H9 (cell line): ENCODE measurements at regions not wholly inside any gene's neighbourhood (a gene's known extent, or its start where the extent isn't known, plus 50 kb on each side); places are given as distances from the start of the nearest gene placed in this dataset.

Source experiments
- DNase-seq: peaks from one replicate; pipeline ENCODE4 v3.0.0-alpha.2; 2017
- H2AFZ ChIP-seq: one replicate; pipeline ENCODE4 v1.6.1; 2013; ENCODE audit warnings: mild to moderate bottlenecking, low read length, control low read depth, moderate library complexity
- H2AK5ac ChIP-seq: 2 replicates; pipeline ENCODE4 v1.6.1; 2013; ENCODE audit warnings: low read length, control low read depth, mixed read lengths; ENCODE audit not compliant: insufficient read length
- H2BK120ac ChIP-seq: one replicate; pipeline ENCODE4 v1.6.1; 2013; ENCODE audit warnings: low read depth, mild to moderate bottlenecking, low read length, control low read depth, inconsistent platforms; ENCODE audit not compliant: poor library complexity, severe bottlenecking
- H2BK12ac ChIP-seq: 2 replicates; pipeline ENCODE4 v1.6.1; 2013; ENCODE audit warnings: low read length, control low read depth, mixed read lengths, low read depth; ENCODE audit not compliant: insufficient read length
- H2BK15ac ChIP-seq: 2 replicates; pipeline ENCODE4 v1.6.1; 2013; ENCODE audit warnings: low read depth, low read length, control low read depth
- H2BK20ac ChIP-seq: one replicate; pipeline ENCODE4 v1.6.1; 2013; ENCODE audit warnings: low read depth, mild to moderate bottlenecking, low read length, control low read depth, inconsistent platforms; ENCODE audit not compliant: poor library complexity, severe bottlenecking
- H2BK5ac ChIP-seq: 2 replicates; pipeline ENCODE4 v1.6.1; 2013; ENCODE audit warnings: low read length, control low read depth, mixed read lengths; ENCODE audit not compliant: insufficient read length
- H3K14ac ChIP-seq: 2 replicates; pipeline ENCODE4 v1.6.1; 2013; ENCODE audit warnings: low read length, control low read depth; ENCODE audit not compliant: insufficient read depth
- H3K18ac ChIP-seq: 2 replicates; pipeline ENCODE4 v1.6.1; 2013; ENCODE audit warnings: low read depth, mild to moderate bottlenecking, mixed read lengths, low read length, control low read depth; ENCODE audit not compliant: insufficient read length
- H3K23ac ChIP-seq: 2 replicates; pipeline ENCODE4 v1.6.1; 2013; ENCODE audit warnings: low read length, control low read depth, mixed read lengths, low read depth; ENCODE audit not compliant: insufficient read length
- H3K23me2 ChIP-seq: 2 replicates; pipeline ENCODE4 v1.6.1; 2013; ENCODE audit warnings: low read depth, mild to moderate bottlenecking, mixed read lengths, low read length, control low read depth; ENCODE audit not compliant: insufficient read length, poor library complexity, severe bottlenecking
- H3K27ac ChIP-seq: 2 replicates; pipeline ENCODE4 v1.5.1; 2013; ENCODE audit warnings: low read length, control low read depth, mixed read lengths, low read depth; ENCODE audit not compliant: insufficient read length
- H3K27me3 ChIP-seq: 2 replicates; pipeline ENCODE4 v1.6.1; 2013; ENCODE audit warnings: low read length, control low read depth, inconsistent platforms; ENCODE audit not compliant: insufficient read depth
- H3K4ac ChIP-seq: 2 replicates; pipeline ENCODE4 v1.6.1; 2013; ENCODE audit warnings: low read depth, mild to moderate bottlenecking, control low read depth, inconsistent platforms, low read length, moderate library complexity
- H3K4me1 ChIP-seq: 2 replicates; pipeline ENCODE4 v1.6.1; 2013; ENCODE audit warnings: low read length, control low read depth, inconsistent platforms; ENCODE audit not compliant: insufficient read depth
- H3K4me2 ChIP-seq: 2 replicates; pipeline ENCODE4 v1.6.1; 2013; ENCODE audit warnings: low read length, control low read depth, mixed read lengths; ENCODE audit not compliant: insufficient read length, insufficient read depth
- H3K56ac ChIP-seq: 2 replicates; pipeline ENCODE4 v1.6.1; 2013; ENCODE audit warnings: low read depth, mild to moderate bottlenecking, mixed read lengths, low read length, control low read depth; ENCODE audit not compliant: insufficient read length
- H3K79me1 ChIP-seq: 2 replicates; pipeline ENCODE4 v1.6.1; 2013; ENCODE audit warnings: low read depth, mild to moderate bottlenecking, moderate library complexity, low read length, control low read depth, inconsistent platforms; ENCODE audit not compliant: insufficient read depth, poor library complexity, severe bottlenecking
- H3K79me2 ChIP-seq: 2 replicates; pipeline ENCODE4 v1.6.1; 2013; ENCODE audit warnings: low read length, control low read depth, inconsistent platforms; ENCODE audit not compliant: insufficient read depth
- H3K9ac ChIP-seq: 2 replicates; pipeline ENCODE4 v1.6.1; 2013; ENCODE audit warnings: low read length, control low read depth, mixed read lengths; ENCODE audit not compliant: insufficient read length; ENCODE audit errors: extremely low read depth
- H3K9me3 ChIP-seq: one replicate; pipeline ENCODE4 v1.6.1; 2013; ENCODE audit warnings: low read depth, low read length, inconsistent platforms; ENCODE audit not compliant: control insufficient read depth
- H3T11ph ChIP-seq: one replicate; pipeline ENCODE4 v1.6.1; 2013; ENCODE audit warnings: mild to moderate bottlenecking, low read length, control low read depth, inconsistent platforms
- H4K20me1 ChIP-seq: one replicate; pipeline ENCODE4 v1.6.1; 2013; ENCODE audit not compliant: control insufficient read depth, insufficient read length, insufficient read depth
- H4K5ac ChIP-seq: 2 replicates; pipeline ENCODE4 v1.6.1; 2013; ENCODE audit warnings: low read depth, mild to moderate bottlenecking, mixed read lengths, low read length, control low read depth; ENCODE audit not compliant: insufficient read length
- H4K8ac ChIP-seq: replicated peaks from 2 replicates; pipeline ENCODE4 v1.6.1; 2013; ENCODE audit warnings: low read length, control low read depth, mixed read lengths, low read depth; ENCODE audit not compliant: insufficient read length
- H4K91ac ChIP-seq: 2 replicates; pipeline ENCODE4 v1.6.1; 2013; ENCODE audit warnings: low read depth, mild to moderate bottlenecking, moderate library complexity, mixed read lengths, low read length, control low read depth; ENCODE audit not compliant: insufficient read length
- H3K27ac Mint-ChIP-seq, 3 experiments: 2 replicates in 2 of 3; 3 replicates in 1 of 3; pipeline ENCODE4 v1.8.0; 2020 to 2021; ENCODE audit warnings: mixed read lengths in 3 of 3, mild to moderate bottlenecking in 1 of 3, moderate library complexity in 1 of 3
- H3K27me3 Mint-ChIP-seq: 2 replicates; pipeline ENCODE4 v1.8.0; 2021; ENCODE audit warnings: low read depth, mild to moderate bottlenecking, moderate library complexity, mixed read lengths
- H3K36me3 Mint-ChIP-seq, 3 experiments: 2 replicates in 2 of 3; 3 replicates in 1 of 3; pipeline ENCODE4 v1.8.0; 2020 to 2021; ENCODE audit warnings: low read depth in 3 of 3, mixed read lengths in 3 of 3; ENCODE audit not compliant: insufficient read depth in 1 of 3
- H3K4me1 Mint-ChIP-seq, 2 experiments: 2 replicates each; pipeline ENCODE4 v1.8.0; 2020; ENCODE audit warnings: mixed read lengths in 2 of 2
- H3K4me3 Mint-ChIP-seq, 2 experiments: 2 replicates in 1 of 2; 3 replicates in 1 of 2; pipeline ENCODE4 v1.8.0; 2020 to 2021; ENCODE audit warnings: mild to moderate bottlenecking in 2 of 2, mixed read lengths in 2 of 2, moderate library complexity in 1 of 2
- H3K9me3 Mint-ChIP-seq, 2 experiments: 2 replicates in 1 of 2; 3 replicates in 1 of 2; pipeline ENCODE4 v1.8.0; 2020; ENCODE audit warnings: mild to moderate bottlenecking in 2 of 2, mixed read lengths in 2 of 2, moderate library complexity in 1 of 2
- CTCF ChIP-seq: fragments of 200-600 bp; sonication (generic); conservative IDR thresholded peaks from 3 replicates; pipeline ENCODE4 v1.8.0; 2021; ENCODE audit warnings: antibody characterized with exemption, mild to moderate bottlenecking
- WGBS: extraction: QIAGEN DNeasy Blood & Tissue Kit; methylation state at CpG from one replicate; pipeline ENCODE4 v1.1.7; 2013; ENCODE audit warnings: missing lambda C conversion rate, low lambda C conversion rate, mixed read lengths; ENCODE audit not compliant: insufficient read length; ENCODE audit errors: extremely low coverage; 5-methylcytosine and 5-hydroxymethylcytosine counted together

DNA sequence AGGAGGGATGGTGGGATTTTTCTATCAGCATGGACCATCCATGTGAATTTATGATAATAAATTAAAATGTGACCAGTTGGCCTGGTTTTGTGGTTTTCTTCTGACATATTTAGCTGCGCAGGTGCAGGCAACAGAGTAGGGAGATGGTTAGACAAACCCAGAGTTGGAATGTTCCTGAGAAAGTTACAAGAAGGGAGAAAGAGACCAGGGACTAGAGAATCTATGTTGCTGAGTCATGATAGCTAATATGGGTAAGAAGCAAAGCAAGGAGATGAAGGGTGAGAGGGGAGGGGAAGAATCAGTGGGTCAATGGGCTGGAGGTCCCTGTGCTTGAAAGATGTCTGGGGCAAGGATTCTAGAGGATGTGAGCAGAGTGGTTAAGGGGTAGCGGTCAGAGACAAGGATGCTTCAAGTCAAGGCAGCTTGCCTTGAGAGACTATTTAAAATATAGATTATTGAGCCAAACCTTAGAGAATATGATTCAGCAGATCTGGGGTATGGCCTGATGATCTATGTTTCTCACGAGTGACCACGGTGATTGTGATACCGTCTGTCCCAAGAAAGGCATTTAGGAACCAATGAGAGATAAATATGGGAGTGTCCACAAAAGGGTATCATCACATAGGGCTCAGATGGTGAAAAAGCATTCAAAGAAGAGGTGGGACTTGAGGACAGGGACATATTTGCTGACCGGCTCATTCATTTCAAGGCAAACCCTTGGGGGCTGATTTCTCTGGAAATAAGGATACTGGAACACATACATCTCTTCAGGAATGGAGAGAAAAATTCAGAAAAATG is 219.7 kb upstream of the PLD5 start:
- Histone ChIP-seq H4K91ac (no peak overlapping the region), H4K5ac (no peak overlapping the region), H2BK5ac (no peak overlapping the region), H3T11ph (no peak overlapping the region), H3K27me3 (no peaks in the 10 kb centered on the region), H3K79me2 (no peaks in the 10 kb centered on the region), H3K23me2 (no peaks in the 10 kb centered on the region), H2BK120ac (no peak overlapping the region), H3K18ac (no peak overlapping the region), H3K56ac (no peak overlapping the region), H2AK5ac (no peak overlapping the region), H3K9ac (no peak overlapping the region), H3K9me3 (no peaks in the 10 kb centered on the region), H2BK15ac (no peak overlapping the region), H2BK20ac (no peak overlapping the region), H3K4me1 (no peaks in the 10 kb centered on the region), H4K20me1 (no peaks in the 10 kb centered on the region), H3K79me1 (no peaks in the 10 kb centered on the region), H3K4ac (no peak overlapping the region), H2AFZ (no peak overlapping the region), H3K27ac (no peak overlapping the region), H3K4me2 (no peak overlapping the region), H4K8ac (no peak overlapping the region), H3K23ac (no peak overlapping the region), H2BK12ac (no peak overlapping the region), H3K14ac (no peak overlapping the region)
- H3K27ac Mint-ChIP-seq, result no peak overlapping the region
- WGBS, result no CpG with 5 or more reads among the region's 6 CpGs
- H3K9me3 Mint-ChIP-seq, result peaks cover 0 to 9% of the 10 kb centered on the region in 2 experiments; a peak in 4 of 5 replicates
- no peak for TF ChIP-seq CTCF
- H3K4me1 Mint-ChIP-seq, result no peaks in the 10 kb centered on the region
- H3K4me3 Mint-ChIP-seq, result no peak overlapping the region
- no peak for DNase-seq
- peaks cover 4 to 8% (median 6%) of the 10 kb centered on the region in 3 experiments; a peak in 4 of 7 replicates for H3K36me3 Mint-ChIP-seq
- H3K27me3 Mint-ChIP-seq, result no peaks in the 10 kb centered on the region
